Mammary epithelial cell (primary cell): ENCODE measurements at regions not wholly inside any gene's neighbourhood (a gene's known extent, or its start where the extent isn't known, plus 50 kb on each side); places are given as distances from the start of the nearest gene placed in this dataset.

Experiments used
- EZH2 ChIP-seq: IDR thresholded peaks from 2 replicates; pipeline ENCODE4 v1.6.1; 2012; ENCODE audit warnings: low read length, inconsistent platforms, borderline replicate concordance
- TF ChIP-seq, protein P1 (sequence below), 2 donors: IDR thresholded peaks in 1 of 2; conservative IDR thresholded peaks in 1 of 2; 2 replicates each; pipeline ENCODE4 v1.5.1; 2011 to 2012; ENCODE audit warnings: inconsistent platforms in 2 of 2, low read length in 2 of 2, mild to moderate bottlenecking in 2 of 2, control low read depth in 1 of 2, low read depth in 1 of 2; ENCODE audit not compliant: insufficient read depth in 1 of 2; ENCODE audit errors: extremely low read depth in 1 of 2

- TF ChIP-seq EZH2, result no peak
- TF ChIP-seq, protein P1, sequence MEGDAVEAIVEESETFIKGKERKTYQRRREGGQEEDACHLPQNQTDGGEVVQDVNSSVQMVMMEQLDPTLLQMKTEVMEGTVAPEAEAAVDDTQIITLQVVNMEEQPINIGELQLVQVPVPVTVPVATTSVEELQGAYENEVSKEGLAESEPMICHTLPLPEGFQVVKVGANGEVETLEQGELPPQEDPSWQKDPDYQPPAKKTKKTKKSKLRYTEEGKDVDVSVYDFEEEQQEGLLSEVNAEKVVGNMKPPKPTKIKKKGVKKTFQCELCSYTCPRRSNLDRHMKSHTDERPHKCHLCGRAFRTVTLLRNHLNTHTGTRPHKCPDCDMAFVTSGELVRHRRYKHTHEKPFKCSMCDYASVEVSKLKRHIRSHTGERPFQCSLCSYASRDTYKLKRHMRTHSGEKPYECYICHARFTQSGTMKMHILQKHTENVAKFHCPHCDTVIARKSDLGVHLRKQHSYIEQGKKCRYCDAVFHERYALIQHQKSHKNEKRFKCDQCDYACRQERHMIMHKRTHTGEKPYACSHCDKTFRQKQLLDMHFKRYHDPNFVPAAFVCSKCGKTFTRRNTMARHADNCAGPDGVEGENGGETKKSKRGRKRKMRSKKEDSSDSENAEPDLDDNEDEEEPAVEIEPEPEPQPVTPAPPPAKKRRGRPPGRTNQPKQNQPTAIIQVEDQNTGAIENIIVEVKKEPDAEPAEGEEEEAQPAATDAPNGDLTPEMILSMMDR (conservative IDR thresholded peaks at IDR 0.05 in 1 of 2, IDR thresholded peaks at IDR 0.05 in 1 of 2; ENCODE audit: extremely low read depth in 1 of 2, insufficient read depth in 1 of 2, low read depth in 1 of 2, low read length in 2 of 2), result no peak
Measured at GRCh38 chr2:238985041-238985729, 137.3 kb downstream of the TWIST2 start.
